A673 (cell line): ENCODE measurements at regions not wholly inside any gene's neighbourhood (a gene's known extent, or its start where the extent isn't known, plus 50 kb on each side); places are given as distances from the start of the nearest gene placed in this dataset.

Experiments used
- EZH2 ChIP-seq: fragments of 200-600 bp; sonication (generic); IDR thresholded peaks from 2 replicates; pipeline ENCODE4 v1.6.1; 2017; ENCODE audit warnings: borderline replicate concordance, low read depth, mild to moderate bottlenecking, mixed read lengths, antibody characterized with exemption, low read length; ENCODE audit not compliant: poor library complexity, severe bottlenecking
- TF ChIP-seq, protein P1 (sequence below): fragments of 300-800, 200-600 bp; sonication (generic); conservative IDR thresholded peaks from 2 replicates; pipeline ENCODE4 v1.5.1; 2017; ENCODE audit warnings: low read depth, mild to moderate bottlenecking, antibody characterized with exemption, low read length, moderate library complexity, mixed read lengths

DNA sequence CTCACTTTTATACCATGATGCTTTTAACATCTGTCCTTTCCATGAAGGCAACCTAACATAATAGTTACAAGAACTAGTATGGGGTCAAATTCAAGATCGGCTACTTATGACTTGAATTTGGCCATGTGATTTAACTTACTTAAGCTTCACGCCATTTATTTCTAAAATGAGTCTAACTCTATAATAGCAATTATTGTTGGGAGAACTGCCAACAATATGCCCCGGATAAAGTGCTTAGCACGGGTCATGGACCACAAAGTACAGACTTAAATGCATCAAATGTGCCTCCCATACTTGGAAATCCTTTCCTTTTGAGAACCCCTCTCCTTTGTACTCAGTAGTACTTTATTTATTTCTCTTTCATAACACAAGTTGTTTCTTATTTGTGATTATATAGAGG lies 1603.6 kb upstream of the GOT2 start:
- TF ChIP-seq, protein P1, sequence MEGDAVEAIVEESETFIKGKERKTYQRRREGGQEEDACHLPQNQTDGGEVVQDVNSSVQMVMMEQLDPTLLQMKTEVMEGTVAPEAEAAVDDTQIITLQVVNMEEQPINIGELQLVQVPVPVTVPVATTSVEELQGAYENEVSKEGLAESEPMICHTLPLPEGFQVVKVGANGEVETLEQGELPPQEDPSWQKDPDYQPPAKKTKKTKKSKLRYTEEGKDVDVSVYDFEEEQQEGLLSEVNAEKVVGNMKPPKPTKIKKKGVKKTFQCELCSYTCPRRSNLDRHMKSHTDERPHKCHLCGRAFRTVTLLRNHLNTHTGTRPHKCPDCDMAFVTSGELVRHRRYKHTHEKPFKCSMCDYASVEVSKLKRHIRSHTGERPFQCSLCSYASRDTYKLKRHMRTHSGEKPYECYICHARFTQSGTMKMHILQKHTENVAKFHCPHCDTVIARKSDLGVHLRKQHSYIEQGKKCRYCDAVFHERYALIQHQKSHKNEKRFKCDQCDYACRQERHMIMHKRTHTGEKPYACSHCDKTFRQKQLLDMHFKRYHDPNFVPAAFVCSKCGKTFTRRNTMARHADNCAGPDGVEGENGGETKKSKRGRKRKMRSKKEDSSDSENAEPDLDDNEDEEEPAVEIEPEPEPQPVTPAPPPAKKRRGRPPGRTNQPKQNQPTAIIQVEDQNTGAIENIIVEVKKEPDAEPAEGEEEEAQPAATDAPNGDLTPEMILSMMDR: no peak
- no peak for TF ChIP-seq EZH2
